Calu3 (cell line): ENCODE measurements at regions not wholly inside any gene's neighbourhood (a gene's known extent, or its start where the extent isn't known, plus 50 kb on each side); places are given as distances from the start of the nearest gene placed in this dataset.

Source experiments
- BruUV-seq: library from RNA; stranded (reverse); fragments of 400-500 nt; replicated peaks from 2 replicates; lab custom pipeline; 2021; lab: Mats Ljungman, UMichigan
- CTCF ChIA-PET: fragments of 300-600 bp; sonication (Branson Sonifier 250); formaldehyde crosslinking; loops from one replicate; lab custom pipeline; 2022; ENCODE audit warnings: antibody characterized with exemption; lab: Charles Lee
- DNase-seq: peaks from one replicate; pipeline ENCODE4 v3.0.0; 2022
- H3K27ac Mint-ChIP-seq: one replicate; pipeline ENCODE4 v1.8.0; 2022; ENCODE audit warnings: mixed read lengths; ENCODE audit not compliant: unreplicated experiment
- H3K27me3 Mint-ChIP-seq: one replicate; pipeline ENCODE4 v1.8.0; 2022; ENCODE audit warnings: mixed read lengths; ENCODE audit not compliant: unreplicated experiment
- H3K36me3 Mint-ChIP-seq: one replicate; pipeline ENCODE4 v1.8.0; 2022; ENCODE audit warnings: mild to moderate bottlenecking, moderate library complexity, mixed read lengths; ENCODE audit not compliant: insufficient read depth, unreplicated experiment
- H3K4me1 Mint-ChIP-seq: one replicate; pipeline ENCODE4 v1.8.0; 2022; ENCODE audit warnings: mild to moderate bottlenecking, low read depth, mixed read lengths; ENCODE audit not compliant: unreplicated experiment
- H3K4me3 Mint-ChIP-seq: one replicate; pipeline ENCODE4 v1.8.0; 2022; ENCODE audit warnings: mild to moderate bottlenecking, low read depth, moderate library complexity, mixed read lengths; ENCODE audit not compliant: unreplicated experiment
- H3K9me3 Mint-ChIP-seq: one replicate; pipeline ENCODE4 v1.8.0; 2022; ENCODE audit warnings: low read depth, mixed read lengths; ENCODE audit not compliant: unreplicated experiment
- intact Hi-C: fragments of 100-400 bp; cut with micrococcal nuclease; formaldehyde crosslinking; loops from one replicate; pipeline ENCODE4 v1.10.0; 2022; ENCODE audit not compliant: unreplicated experiment
- TF ChIP-seq, protein P1 (sequence below): fragments of 200-600 bp; IDR thresholded peaks from one replicate; pipeline ENCODE4 v1.8.0; 2022; ENCODE audit warnings: antibody characterized with exemption; ENCODE audit not compliant: unreplicated experiment

DNA sequence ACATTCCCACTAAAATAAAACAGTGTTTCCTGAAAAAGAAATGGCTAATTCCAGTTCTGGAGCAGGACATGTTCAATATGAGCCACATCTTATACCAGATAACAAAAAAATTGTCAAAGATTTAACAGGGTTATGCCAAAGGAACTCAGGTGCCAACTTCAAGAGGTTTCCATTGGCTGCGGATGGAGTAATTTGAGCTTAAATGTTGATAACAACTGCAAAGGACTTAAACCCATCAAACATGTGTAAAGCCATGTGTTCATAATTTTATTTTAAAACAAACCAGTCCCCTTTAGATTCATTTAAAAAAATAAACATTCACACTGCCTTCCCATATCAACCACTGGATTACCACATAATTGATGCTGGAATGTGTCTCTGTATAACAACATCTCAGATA is 156.4 kb upstream of the PCDH18 start:
- Mint-ChIP-seq H3K36me3 (no peaks in the 10 kb centered on the region), H3K4me3 (no peak overlapping the region), H3K9me3 (no peaks in the 10 kb centered on the region), H3K27me3 (no peaks in the 10 kb centered on the region), H3K4me1 (no peaks in the 10 kb centered on the region), H3K27ac (no peak overlapping the region)
- BruUV-seq = no TSS peak
- intact Hi-C loops = no loop called here
- no peak for DNase-seq
- TF ChIP-seq, protein P1, sequence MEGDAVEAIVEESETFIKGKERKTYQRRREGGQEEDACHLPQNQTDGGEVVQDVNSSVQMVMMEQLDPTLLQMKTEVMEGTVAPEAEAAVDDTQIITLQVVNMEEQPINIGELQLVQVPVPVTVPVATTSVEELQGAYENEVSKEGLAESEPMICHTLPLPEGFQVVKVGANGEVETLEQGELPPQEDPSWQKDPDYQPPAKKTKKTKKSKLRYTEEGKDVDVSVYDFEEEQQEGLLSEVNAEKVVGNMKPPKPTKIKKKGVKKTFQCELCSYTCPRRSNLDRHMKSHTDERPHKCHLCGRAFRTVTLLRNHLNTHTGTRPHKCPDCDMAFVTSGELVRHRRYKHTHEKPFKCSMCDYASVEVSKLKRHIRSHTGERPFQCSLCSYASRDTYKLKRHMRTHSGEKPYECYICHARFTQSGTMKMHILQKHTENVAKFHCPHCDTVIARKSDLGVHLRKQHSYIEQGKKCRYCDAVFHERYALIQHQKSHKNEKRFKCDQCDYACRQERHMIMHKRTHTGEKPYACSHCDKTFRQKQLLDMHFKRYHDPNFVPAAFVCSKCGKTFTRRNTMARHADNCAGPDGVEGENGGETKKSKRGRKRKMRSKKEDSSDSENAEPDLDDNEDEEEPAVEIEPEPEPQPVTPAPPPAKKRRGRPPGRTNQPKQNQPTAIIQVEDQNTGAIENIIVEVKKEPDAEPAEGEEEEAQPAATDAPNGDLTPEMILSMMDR = no peak
- CTCF ChIA-PET = no interaction called here

DNA sequence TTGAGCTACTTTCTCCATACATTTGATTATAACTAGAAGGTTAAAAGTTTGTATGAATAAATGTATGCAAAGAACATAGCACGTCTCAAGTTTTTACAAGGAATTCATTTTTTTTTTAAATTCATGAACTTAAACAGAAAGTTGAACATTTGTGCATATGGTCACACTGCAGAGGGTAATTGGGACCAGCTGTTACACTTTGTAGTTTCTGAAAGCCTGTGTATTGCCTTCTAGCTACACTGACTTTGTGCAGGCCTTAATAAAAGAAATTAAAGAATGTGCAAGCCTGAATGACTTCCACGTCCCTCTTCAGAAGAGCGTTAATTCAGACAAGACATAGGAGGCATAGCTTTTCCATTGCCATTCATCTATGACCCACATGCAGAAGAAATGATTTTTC is 153.1 kb upstream of the PCDH18 start:
- TF ChIP-seq, protein P1 = no peak
- no peaks in the 10 kb centered on the region for H3K36me3 Mint-ChIP-seq
- no peaks in the 10 kb centered on the region for H3K27me3 Mint-ChIP-seq
- no peak for DNase-seq
- no peaks in the 10 kb centered on the region for H3K9me3 Mint-ChIP-seq
- intact Hi-C loops = no loop called here
- H3K27ac Mint-ChIP-seq = no peak overlapping the region
- H3K4me3 Mint-ChIP-seq = no peak overlapping the region
- H3K4me1 Mint-ChIP-seq = no peaks in the 10 kb centered on the region
- CTCF ChIA-PET = no interaction called here
- BruUV-seq = no TSS peak

DNA sequence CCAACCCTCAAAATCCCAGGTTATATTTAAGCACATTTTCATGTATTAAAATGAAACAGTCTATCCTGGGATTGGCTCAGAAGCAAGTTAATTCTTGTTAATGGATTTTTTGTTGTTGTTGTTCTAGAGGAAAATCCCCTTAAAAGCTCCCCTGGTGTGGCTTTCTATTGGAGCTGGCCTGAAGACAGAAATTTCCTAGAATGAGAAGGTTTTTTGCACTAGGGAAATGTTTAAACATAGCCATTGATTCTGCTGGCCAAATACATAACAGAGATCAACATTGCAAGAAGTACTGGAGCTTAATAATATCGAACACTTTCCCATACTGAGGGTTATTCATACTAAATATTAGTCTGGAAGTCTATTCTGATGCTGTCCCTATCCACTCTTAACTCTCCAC is 148.8 kb upstream of the PCDH18 start:
- H3K9me3 Mint-ChIP-seq = no peaks in the 10 kb centered on the region
- DNase-seq = no peak
- H3K27ac Mint-ChIP-seq = no peak overlapping the region
- CTCF ChIA-PET = interaction anchor here (0.7 kb wide), 1 partner anchor 1000 kb away, joined by 3 read pairs; no protein-coding TSS in a partner anchor
- H3K27me3 Mint-ChIP-seq = no peaks in the 10 kb centered on the region
- H3K4me1 Mint-ChIP-seq = no peaks in the 10 kb centered on the region
- TF ChIP-seq, protein P1 = no peak
- intact Hi-C loops = no loop called here
- H3K36me3 Mint-ChIP-seq = no peaks in the 10 kb centered on the region
- BruUV-seq = no TSS peak
- no peak overlapping the region for H3K4me3 Mint-ChIP-seq

DNA sequence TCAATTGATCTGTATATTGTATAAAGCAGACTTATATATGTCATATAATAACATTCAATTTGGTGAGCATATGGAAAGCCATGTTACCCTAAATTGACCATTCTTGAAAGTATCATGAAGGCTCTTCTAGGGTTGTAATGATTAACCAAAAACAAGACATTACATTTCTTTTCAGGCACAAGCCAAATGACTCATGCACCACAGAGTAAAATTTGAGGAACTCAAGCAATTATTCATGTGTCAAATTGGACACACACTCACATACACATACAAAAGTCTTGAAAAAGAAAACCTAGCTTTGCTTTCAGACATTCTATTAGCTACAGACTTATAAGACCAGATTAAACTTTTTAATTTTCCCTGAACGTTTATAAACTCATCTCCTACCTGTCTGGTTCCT is 146.5 kb upstream of the PCDH18 start:
- intact Hi-C loops = no loop called here
- H3K4me3 Mint-ChIP-seq = no peak overlapping the region
- no peaks in the 10 kb centered on the region for H3K27me3 Mint-ChIP-seq
- no peak for DNase-seq
- H3K36me3 Mint-ChIP-seq = no peaks in the 10 kb centered on the region
- no peaks in the 10 kb centered on the region for H3K4me1 Mint-ChIP-seq
- TF ChIP-seq, protein P1 = no peak
- H3K27ac Mint-ChIP-seq = no peak overlapping the region
- BruUV-seq = no TSS peak
- CTCF ChIA-PET = interaction anchor here (0.5 kb wide), 1 partner anchor 28 kb away, joined by 5 read pairs; no protein-coding TSS in a partner anchor
- no peaks in the 10 kb centered on the region for H3K9me3 Mint-ChIP-seq
